ENCODE measurements at regions not wholly inside any gene's neighbourhood (a gene's known extent, or its start where the extent isn't known, plus 50 kb on each side); places are given as distances from the start of the nearest gene placed in this dataset.

- peak; percentile 93 for DNase-seq
Observed at GRCh38 chr16:85384833-85385462, 228.2 kb upstream of the GSE1 start.

- DNase-seq: no peak
Observed at GRCh38 chr16:85385463-85386331, 227.4 kb upstream of the GSE1 start.

- no peak for DNase-seq
Observed at GRCh38 chr16:85386467-85387170, 226.5 kb upstream of the GSE1 start.

GRCh38 chr16:85387171-85387507 is 226.0 kb upstream of the GSE1 start:
- no peak for DNase-seq

GRCh38 chr16:85387731-85388295 is 225.3 kb upstream of the GSE1 start:
- DNase-seq: no peak

GRCh38 chr16:85389679-85390470 is 223.2 kb upstream of the GSE1 start:
- DNase-seq: no peak

- DNase-seq: peak; percentile 63
Observed at GRCh38 chr16:85390511-85391174, 222.5 kb upstream of the GSE1 start.

- DNase-seq: no peak
Observed at GRCh38 chr16:85391175-85391707, 221.9 kb upstream of the GSE1 start.

- no peak for DNase-seq
Observed at GRCh38 chr16:85391769-85392583, 221.1 kb upstream of the GSE1 start.

- DNase-seq: no peak
Observed at GRCh38 chr16:85392756-85393673, 220.1 kb upstream of the GSE1 start.

- no peak for DNase-seq
Observed at GRCh38 chr16:85393674-85394451, 219.3 kb upstream of the GSE1 start.

GRCh38 chr16:85394456-85395206 is 218.5 kb upstream of the GSE1 start:
- no peak for DNase-seq

GRCh38 chr16:85395207-85395912 is 217.8 kb upstream of the GSE1 start:
- DNase-seq: peak; percentile 96

GRCh38 chr16:85395913-85396878 is 216.9 kb upstream of the GSE1 start:
- peak; percentile 79 for DNase-seq

- DNase-seq: peak; percentile 75
Observed at GRCh38 chr16:85396879-85397871, 215.9 kb upstream of the GSE1 start.
